Fibroblast of villous mesenchyme (primary cell): ENCODE measurements at regions not wholly inside any gene's neighbourhood (a gene's known extent, or its start where the extent isn't known, plus 50 kb on each side); places are given as distances from the start of the nearest gene placed in this dataset.

Experiments
- DNase-seq: peaks from one replicate; pipeline ENCODE4 v3.0.0-alpha.2; 2010; ENCODE audit warnings: low read depth
- H3K4me3 ChIP-seq: 2 replicates; pipeline ENCODE4 v1.5.1; 2011; ENCODE audit warnings: low read depth, mild to moderate bottlenecking, low read length
- TF ChIP-seq, protein P1 (sequence below): IDR thresholded peaks from 2 replicates; pipeline ENCODE4 v1.5.1; 2012; ENCODE audit warnings: low read depth, mild to moderate bottlenecking, low read length; ENCODE audit not compliant: insufficient read depth

DNA sequence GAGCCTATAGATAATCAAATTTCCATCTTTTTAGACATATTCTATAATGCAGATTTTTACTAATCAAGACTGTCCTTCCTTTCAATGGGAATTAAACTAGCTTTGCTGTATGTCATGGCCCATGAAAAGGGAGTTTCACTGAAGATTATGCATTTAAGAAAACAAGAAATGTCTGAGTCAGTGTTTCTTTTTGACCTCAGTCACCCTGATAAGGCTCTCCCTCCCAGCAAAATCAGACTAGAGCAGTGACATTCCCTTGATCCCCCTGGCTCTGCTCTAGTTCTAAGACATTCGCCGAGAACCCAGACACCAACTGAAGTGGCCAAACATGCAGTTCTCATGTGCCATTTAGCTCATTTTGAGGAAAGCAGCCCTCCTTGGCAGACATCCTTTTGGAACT, 442.0 kb downstream of the ACTL7B start:
- DNase-seq, result no peak
- no peak overlapping the region for H3K4me3 ChIP-seq
- TF ChIP-seq, protein P1, sequence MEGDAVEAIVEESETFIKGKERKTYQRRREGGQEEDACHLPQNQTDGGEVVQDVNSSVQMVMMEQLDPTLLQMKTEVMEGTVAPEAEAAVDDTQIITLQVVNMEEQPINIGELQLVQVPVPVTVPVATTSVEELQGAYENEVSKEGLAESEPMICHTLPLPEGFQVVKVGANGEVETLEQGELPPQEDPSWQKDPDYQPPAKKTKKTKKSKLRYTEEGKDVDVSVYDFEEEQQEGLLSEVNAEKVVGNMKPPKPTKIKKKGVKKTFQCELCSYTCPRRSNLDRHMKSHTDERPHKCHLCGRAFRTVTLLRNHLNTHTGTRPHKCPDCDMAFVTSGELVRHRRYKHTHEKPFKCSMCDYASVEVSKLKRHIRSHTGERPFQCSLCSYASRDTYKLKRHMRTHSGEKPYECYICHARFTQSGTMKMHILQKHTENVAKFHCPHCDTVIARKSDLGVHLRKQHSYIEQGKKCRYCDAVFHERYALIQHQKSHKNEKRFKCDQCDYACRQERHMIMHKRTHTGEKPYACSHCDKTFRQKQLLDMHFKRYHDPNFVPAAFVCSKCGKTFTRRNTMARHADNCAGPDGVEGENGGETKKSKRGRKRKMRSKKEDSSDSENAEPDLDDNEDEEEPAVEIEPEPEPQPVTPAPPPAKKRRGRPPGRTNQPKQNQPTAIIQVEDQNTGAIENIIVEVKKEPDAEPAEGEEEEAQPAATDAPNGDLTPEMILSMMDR, result no peak

DNA sequence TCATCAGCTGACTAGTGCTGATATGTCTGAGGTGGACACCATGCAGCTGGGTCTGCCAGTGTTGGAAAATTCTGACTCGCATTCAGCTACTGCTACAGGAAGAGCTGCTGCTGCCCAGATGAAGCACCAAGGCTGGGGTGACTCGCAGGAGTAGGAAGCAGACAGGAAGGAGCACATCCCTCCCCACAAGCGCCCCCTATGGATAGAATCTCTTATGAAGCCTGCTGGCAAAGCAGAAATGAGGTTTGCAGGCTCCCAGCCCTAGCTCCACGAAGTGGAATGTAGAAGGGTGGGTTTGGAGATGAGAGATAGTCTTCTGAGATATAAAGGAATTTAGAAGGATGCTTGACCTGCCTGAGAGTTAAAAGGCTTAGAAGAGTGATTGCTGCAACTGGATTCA, 443.0 kb downstream of the ACTL7B start:
- TF ChIP-seq, protein P1, result no peak
- no peak overlapping the region for H3K4me3 ChIP-seq
- no peak for DNase-seq

DNA sequence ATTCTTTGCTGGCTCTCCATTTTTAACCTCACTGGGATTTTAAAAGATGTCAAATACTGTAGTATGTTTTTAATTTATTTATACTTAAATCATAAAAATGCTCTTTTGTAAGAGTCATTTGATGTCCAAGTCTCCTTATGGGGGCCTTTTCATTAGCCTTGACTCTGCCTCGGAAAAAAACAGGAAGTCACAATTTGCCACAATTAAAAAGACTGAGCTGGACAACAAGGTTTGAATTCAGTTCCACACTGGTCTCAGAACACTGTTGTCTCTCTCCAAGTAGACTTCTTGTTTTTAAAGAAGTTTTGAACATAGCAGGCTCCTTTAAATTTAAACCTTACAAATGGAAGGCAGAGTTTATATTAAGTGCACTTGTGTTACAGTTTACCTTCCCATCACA, 444.2 kb downstream of the ACTL7B start:
- TF ChIP-seq, protein P1, result no peak
- no peak for DNase-seq
- no peak overlapping the region for H3K4me3 ChIP-seq

DNA sequence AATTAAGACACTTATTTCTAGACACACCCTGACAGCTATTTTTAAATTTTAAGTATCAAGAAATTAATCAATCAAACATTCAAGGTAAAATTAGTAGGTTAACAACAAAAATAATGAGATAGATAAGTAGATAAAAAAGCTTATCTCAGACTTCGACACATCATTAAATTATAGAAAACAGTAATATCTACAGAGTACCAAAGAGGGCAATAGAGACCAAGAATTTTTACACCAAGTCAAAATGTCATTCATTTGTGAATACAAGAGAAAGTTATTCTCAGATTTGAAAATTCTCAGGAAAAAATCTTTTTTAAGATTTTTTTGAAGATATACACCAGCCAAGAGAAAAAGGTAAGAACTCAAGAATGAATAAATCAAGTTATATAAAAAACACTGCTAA, 445.6 kb downstream of the ACTL7B start:
- TF ChIP-seq, protein P1, result no peak
- DNase-seq, result no peak
- no peak overlapping the region for H3K4me3 ChIP-seq

DNA sequence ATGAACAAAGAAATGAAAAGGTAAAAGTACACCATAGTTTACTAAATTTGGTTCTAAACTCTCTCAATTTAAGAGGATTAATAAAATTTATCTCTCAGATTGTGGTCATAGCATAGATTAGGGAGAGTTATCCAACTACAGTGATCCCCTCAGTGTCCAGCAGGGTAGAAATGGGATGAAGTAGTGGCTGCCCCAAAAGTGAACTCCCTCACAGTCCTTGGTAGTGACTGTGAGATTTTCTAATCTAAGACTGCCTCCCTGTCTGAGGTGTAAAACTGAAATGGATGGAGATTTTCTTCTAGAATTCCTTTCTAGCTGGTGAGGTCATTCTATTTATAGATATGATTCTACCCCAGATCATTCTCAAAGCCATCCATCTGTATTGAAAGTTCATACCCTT, 455.5 kb downstream of the ACTL7B start:
- no peak overlapping the region for H3K4me3 ChIP-seq
- TF ChIP-seq, protein P1, result peak; percentile 6
- DNase-seq, result no peak

DNA sequence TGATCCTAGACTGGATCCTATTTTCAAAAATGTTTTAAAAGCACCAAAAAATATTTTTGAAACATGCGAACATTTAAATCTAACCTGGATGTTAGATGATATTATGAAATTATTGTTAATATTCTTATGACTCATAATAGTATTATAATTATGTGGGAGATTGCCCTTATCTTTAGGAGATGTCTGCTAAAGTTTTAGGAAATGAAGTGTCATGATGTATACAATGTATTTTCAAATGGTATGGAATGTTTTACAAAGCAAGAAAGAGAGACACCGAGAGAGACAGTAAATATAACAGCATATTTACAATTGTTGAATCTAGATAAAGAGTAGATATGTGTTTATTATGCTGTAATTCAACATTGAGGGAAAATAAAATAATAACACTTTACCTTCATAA, 455.9 kb downstream of the ACTL7B start:
- TF ChIP-seq, protein P1, result no peak
- DNase-seq, result no peak

DNA sequence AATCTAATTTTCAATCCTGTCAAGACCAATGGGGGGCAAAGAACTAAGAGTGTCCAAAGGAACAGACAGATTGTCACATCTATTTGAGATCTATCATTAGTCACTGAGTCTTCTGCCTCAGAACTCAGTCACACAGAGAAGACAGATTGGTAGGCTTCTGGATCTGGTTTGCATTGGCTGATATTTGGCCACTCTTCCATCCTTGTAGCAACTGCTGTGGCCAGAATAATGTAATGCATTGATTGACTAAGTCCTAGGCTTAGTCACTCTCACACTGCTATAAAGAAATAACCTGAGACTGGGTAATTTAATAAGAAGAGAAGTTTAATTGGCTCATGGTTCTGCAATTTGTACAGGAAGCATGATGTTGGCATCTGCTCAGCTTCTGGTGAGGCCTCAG, 458.5 kb downstream of the ACTL7B start:
- TF ChIP-seq, protein P1, result no peak

More for the DNA sequence above, 455.9 kb downstream of the ACTL7B start:
- H3K4me3 ChIP-seq, result no peak overlapping the region

More for the DNA sequence above, 458.5 kb downstream of the ACTL7B start:
- no peak overlapping the region for H3K4me3 ChIP-seq
- DNase-seq, result no peak
